Kasumi-1 (cell line): ENCODE measurements at regions not wholly inside any gene's neighbourhood (a gene's known extent, or its start where the extent isn't known, plus 50 kb on each side); places are given as distances from the start of the nearest gene placed in this dataset.
"Not testable (repeated sequence)": the region's sequence is repeated elsewhere in the genome, so short reads cannot be mapped to it uniquely, and the experiment has no call there.

Experiments used
- DNase-seq, 2 experiments: peaks; one replicate each; lab custom pipeline; 2025; lab: John Stamatoyannopoulos, UW

DNA sequence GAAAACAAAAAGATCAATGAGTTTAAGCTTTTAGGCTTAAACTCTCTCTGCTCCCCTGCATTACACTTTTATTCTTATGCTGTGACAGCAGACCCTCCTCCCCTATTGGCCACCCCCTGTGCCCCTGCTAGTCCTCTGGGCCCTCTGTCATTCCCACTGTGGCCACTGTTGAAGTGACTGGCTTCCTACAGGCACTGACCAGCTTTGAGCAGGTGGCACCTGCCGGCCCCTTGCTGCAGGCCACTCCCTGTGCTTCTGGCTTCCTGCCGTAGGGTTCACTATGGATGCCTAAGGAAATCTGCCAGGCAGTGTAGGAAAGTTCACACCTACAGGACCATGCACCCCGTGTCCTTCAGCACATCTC lies 156.5 kb upstream of the L3MBTL4 start:
- DNase-seq = no peak

DNA sequence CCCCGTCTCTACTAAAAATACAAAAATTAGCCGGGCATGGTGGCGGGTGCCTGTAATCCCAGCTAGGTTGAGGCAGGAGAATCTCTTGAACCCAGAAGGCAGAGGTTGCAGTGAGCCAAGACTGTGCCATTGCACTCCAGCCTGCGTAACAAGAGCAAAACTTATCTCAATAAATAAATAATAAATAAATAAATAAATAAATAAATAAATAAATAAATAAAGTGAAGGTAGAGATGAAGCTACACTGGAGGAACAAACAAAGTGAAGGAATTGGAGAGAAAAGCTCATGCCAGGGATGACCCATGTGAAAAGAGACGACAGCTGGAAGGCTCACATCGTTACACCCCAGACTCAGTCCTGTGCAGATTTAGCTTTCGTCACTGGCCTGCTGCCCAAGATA lies 157.3 kb upstream of the ARHGAP28 start:
- not testable (repeated sequence) for DNase-seq

DNA sequence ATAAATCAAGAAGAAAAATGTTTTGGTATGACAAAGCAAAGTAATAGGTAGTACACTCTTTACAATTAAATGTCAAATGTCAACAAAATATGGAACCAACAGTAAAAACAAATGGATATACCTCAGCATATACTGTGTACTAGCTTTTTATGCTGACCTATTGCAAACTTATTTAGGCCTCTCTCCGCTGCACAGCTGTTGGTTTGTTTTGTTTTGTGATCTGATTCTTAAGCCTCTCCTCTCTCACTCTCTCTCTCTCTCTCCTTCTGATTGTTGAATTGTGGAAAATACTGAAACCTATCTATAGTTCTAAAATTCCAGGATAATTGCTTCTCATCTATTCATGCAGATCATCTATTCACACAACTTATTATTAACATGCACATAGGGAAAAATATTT lies 154.9 kb upstream of the ARHGAP28 start:
- no peak for DNase-seq

DNA sequence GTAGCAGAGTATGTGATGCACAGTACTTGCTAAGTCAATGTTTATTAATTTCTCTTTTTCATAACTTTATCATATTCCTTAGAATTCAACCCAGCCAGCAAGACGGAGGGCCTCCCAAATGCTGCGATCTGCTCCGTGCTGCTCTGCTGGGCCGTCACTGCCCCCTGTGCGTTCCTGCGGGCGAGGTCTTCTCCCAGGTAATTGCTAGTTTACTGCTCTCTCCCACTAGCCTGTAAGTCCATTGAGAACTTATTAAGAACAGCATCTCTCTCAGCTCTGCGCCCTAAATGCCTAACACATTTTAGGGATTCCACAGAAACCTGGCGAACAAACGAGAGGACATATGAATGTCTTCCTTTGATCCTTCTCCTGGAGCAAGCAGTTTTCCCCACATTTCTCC lies 153.6 kb upstream of the ARHGAP28 start:
- DNase-seq = no peak

DNA sequence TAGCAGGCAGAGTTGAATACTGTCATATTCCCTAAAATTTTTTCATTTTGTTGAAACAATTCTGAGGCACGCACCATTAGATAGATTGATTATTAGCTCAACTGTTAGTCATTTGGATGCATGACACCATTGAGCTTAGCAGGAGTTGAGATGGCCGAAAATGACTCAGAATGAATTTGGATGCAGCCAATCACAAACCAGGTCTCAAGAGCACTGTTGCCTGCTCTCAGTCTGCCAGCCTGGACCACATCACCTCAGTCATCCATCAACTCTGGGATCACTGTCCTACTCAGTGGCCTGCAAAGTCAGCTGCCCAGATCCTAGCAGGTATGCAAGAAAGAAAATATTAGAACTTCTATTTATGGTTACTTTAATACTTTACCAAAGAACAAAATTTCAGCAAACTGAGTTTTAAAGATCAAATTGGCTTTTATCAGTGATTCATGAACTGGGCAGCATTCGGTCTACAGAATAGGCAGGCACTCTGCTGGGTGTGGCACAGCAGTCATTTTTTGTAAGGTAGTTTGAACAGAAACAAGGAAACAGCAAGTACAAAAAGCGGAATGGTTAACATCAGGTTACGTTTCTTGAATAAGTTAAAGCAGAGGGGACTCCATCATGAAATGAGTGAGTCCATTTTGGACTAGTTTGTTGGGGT lies 152.7 kb upstream of the ARHGAP28 start:
- DNase-seq = no peak

DNA sequence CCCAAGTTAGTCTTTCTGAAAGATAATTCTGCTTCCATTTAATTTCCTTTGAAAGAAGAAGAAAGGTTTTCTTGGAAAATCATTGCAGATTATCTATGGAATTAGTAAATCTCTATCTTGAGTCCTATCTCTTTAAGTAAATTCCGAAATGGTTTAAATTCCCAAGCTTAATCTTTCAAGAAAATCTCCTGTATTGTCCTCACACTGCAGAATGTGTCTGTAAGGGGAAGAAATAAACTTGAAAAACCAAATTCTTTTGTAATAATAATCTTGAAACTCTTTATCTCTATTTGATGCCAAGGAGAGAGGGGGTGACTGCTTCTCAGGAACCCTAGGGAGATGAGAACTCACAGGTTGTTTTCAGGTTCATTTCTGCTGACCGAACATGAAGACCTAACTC lies 150.8 kb upstream of the ARHGAP28 start:
- no peak for DNase-seq

DNA sequence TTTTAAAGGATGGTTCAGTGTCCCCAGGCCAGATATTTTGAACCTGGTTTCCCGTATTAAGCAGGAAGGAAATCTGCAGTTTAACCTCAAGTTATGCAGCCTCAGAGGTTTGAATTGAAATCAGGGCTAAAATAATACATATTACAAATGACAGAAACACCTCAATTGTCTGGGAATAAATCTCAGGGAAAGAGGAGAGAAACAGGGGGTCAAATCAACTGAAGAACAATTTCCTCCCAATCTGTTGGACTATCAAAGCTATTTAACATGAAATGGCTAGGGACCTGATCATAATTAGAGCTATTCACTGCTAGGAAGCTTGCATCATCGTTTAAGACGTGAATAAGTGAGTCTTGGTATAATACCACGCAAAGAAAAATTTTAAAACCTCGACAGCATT lies 150.0 kb upstream of the ARHGAP28 start:
- DNase-seq = no peak

DNA sequence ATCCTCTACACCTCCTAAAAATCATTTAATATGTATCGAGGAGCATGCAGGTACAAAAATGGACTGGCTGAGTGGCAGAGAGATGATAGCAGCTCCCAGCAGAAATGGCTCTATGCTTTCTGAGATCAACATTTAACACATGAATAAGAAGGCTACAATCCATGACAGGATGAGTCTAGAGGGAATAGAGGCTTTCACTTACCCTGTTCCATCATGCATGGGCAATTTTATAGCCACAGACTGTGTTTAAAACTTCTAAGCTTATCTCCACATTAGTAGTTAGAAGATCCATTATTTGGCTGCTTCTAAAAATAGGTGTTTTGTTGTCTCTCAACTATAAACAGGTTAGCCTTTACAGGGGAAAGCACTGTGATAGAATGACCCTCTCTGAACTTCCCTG lies 149.1 kb upstream of the ARHGAP28 start:
- no peak for DNase-seq

DNA sequence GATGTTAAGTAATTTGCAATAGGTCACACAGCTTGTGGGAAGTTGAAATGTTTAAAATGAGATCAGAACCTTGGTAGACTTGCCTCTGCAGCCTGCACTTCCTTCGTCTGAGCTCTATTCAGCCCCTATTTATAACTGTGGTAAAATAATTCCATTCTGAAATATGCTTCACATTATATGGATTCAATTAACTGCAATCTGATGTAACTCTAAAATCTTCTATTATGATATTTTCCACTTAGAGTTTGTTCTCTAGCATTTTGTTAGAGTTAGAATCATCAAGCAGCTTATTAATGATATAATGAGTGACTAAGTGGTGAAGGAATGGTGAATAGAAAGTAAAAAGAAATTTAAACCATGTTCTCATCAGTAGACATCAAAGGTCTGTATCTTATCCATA lies 139.6 kb upstream of the ARHGAP28 start:
- no peak for DNase-seq

DNA sequence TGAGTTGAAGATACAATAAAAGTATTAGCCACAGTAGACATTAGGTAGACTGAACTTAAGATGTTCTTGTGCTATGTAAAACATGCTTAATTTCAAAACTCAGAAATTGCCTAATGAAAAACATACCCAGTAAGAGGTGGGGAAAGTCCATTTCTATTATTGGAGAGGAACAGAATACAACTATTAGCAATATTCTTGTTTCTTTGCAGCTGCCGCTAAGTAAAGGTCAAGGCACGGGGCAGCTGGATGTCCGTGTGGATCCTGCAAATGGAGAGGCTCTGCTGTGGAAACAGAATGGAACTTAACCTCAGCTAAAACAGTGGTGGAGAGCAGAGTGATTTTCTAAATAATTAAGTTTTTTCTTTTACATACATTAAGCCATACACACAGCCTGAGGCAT lies 139.2 kb upstream of the ARHGAP28 start:
- no peak for DNase-seq

DNA sequence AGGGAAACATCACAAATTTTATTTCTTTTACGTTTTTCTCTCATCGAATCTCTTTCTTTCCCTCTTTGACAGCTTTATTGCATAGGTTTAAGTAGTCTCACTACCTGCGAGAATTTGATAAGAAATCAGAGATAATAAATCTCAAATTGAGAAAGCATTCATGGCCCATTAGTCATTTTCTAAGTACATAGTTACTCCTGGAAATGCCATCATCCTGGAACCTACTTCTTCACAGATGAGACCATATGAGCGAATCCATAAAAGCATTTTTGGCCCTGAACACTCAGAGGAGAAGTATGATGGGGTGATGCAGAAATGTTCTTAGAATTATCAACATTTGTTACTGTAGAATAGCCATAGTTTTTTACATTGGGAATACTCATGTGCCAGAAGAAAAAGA lies 138.0 kb upstream of the ARHGAP28 start:
- DNase-seq = no peak

DNA sequence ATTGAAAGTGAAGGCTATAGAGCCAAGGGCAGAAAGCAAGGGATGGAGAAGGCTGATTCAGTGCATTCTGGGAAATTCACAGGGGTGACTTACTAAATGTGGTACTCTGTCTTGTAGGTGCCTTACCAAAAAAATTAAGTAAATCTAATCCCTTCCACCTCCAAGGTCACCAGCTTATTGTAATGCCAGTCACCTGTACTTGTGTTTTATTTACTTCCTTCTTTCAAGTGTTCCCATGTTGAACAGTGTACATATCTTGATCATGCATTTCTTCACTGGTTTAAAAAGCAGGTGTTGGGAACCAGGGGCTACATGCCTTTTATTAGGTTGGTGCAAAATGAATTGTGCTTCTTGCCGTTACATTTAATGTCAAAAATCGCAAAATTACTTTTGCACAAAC lies 137.0 kb upstream of the ARHGAP28 start:
- no peak for DNase-seq

DNA sequence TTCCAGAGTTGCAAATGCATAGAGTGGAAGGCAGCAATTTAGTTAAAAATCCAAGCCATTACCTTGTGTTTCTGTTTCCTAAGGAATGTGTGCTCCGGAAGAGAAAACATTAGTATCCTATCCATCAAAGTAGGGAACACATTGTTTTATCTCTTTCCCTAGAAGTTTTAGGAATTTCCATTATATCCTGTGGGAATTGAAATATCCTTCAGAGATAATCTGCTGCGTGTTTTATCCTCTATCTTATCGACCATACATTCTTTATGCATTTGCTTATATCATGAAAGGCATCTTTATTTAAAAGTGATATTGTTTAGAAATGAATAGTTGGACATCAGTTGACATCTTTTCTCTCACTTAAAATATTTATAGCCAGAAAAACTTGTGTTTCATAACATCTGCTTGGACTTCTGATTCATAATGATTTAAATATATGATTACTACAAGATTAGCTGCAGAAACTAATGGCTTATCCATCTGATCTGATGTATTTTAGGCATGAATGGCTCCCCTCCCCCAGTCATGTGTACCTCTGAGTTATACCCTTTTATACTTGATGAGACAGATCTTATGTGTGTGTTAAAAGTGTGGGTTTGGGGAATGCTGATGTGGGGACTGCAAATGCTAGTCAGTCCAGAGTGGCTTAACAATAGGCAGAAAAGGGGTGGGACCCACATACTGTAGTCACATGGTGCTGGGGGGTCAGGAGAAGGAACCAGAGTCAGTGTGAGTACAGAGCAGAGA lies 136.2 kb upstream of the ARHGAP28 start:
- DNase-seq = no peak

DNA sequence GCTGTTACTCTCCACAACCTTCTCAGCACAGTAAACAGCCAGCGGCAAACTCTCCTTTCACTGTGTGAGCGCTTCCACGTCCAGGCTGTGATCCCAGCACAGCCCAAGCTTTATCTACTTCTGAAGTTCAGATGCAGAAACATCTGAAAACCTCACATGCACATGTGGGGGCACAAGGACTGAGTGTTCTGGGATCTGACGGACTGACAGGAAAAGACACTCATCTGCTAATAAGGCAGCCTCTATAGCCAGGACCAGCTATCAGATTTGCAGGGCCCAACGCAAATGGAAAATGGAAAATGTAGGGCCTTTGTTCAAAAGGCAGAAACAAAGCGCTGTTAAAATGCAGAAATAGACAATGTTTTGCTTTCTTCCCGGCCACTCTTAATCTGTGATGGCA lies 133.8 kb upstream of the ARHGAP28 start:
- DNase-seq = no peak

DNA sequence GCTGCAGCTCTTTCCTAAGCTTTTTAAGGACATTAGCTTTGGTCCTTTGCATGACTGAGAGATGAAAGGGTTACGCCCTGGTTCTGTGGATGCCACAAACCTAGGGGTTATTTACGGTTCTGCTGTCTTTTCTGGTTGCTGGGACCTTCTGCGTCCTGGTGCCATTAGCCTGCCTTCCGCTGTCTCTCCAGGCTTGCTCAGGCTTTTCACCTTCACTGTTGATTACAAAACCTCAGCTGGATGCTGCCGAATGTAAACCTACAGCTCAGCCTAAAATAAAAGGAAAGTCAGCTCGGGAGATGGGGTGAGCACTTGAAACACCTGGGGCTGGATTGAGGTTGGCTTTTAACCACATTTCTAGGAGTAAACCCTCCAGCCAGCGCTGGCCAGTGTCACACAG lies 130.9 kb upstream of the ARHGAP28 start:
- DNase-seq = no peak

DNA sequence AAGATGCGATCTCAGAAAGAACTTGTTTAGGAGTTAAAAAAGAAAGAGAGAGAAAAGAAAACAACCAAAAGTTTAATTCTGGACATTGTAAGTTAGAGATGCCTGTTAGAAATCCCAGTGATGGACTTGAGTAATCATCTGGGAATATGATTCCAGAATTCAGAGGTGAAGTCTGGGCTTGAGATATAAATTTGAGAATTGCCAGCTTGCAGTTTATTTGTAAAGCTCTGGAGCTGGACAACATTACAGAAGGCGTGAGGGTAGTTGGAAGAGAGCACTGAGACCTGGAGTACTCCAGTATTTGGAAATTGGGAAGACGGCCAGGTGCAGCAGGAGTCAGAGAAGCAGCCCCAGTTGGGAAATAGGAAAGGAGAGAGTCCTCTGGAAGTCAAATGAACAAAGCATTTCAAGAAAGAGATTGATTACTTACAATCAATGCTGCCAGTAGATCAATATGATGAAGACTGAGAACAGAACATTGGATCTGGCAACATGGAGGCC lies 128.8 kb upstream of the ARHGAP28 start:
- DNase-seq = no peak

DNA sequence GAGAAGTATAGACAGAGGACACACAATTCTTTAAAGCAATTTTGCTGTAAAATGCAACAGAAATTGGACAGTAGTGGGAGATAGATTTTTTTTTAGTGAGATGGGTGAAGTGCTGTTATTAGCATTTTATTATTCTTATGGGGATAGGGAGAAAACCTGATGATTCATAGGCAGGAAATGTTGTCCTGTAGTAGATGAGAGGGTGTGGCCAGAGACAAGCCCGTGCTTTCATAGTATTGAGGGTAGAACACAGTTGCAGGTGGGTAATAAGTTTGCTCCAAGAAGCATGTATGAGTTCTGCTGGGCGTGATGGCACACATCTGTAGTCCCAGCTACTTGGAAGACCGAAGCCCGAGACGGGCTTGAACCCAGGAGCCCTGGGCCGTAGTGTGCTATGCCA lies 128.3 kb upstream of the ARHGAP28 start:
- DNase-seq = no peak

DNA sequence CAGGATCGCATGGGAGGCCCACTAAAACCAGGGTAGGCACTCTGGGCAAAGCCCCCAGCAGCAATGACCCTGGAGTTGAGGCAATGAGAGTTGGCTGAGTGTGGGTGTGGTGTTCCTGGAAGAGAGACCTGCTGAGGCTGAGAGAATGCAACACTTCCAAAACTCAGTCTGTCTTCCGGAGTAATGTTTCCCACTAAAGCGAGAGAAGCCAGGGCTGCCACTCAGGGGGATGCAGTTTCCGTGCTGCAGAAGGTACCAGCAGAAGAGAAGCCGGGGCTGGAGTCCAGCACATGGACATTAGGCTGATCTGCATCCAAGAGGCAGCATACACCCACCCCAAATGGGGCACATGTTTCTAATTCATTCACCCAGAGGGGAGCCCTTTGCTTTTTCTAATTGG lies 127.2 kb upstream of the ARHGAP28 start:
- no peak for DNase-seq

DNA sequence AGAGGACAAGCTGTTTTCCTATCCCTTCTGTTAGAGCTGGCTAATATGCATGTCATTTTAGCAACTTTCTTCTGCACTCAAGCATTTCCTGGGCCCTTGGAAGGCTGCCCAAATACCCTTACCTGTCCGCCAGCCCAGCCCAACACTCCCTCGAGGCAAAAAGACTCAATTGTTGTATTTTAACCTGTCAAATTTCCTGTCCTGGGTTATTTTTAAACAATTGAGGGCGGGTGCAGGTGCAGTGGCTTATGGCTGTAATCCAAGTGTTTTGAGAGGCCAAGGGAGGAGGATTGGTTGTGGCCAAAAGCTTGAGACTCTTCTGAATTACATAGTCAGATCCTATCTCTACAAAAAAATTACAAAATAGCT lies 125.0 kb upstream of the ARHGAP28 start:
- no peak for DNase-seq

DNA sequence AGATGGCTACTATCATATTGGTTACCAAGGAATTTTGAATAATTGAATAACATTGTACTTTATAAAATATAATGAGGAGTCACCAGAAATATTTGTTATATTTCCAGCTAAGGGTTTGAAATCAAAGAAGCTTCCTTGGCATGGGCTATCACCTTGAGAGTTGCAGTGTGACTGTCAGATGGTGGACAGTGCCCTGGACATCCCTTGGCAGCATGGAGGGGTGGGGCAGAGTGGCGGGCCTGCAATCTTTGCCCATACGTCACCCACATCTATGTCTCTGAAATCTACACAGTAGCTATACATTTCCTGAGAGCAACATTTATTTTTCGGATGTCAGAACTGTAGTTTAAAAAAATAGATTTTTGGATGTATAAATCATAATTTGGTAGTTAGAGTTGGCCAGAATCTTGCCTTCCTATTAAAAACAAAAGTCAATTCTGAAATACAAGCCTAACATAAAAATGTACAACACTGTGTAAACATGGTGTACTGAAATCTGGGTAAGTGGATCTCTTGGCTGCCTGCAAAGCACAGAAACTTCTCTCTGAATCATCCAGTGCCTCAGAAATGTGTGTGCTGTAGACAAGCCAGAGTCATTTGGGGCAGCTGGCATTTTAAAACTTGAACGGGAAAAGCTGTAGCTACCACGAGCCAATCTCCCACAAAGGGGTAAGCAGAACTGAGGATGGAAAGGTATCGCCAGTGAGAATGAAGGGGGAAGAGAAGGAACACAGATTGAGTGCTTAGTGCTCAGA lies 124.2 kb upstream of the ARHGAP28 start:
- DNase-seq = no peak

DNA sequence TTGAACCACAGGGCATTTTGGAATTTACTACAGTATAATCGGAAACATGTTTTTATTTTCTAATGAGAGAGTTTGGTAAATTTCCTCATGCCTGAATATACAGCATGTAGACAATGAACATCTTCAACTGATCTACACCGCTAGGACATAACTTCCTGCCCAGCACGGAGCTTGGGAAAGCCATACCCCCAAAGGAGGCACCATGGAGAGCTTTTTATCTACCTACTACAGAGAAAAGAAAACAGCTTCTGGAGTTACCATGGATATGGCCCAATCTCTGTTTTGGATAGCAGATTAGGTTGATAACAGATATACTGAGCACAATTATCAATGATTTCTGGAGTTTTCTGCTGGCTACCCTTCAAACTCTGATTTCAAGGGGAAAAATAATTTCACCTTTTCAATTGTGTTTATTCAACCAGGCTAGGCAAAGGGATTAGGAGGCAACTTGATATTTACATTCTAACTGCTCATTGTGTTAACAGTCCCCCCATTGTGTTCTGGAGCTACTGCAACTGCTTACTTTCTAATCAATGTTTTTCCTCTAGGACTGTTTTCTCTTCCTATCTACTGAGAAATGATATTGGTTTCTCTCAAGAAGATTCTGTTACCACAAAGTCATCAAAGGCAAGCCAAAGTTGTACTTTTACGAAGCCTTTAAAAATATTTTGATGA lies 123.0 kb upstream of the ARHGAP28 start:
- no peak for DNase-seq

DNA sequence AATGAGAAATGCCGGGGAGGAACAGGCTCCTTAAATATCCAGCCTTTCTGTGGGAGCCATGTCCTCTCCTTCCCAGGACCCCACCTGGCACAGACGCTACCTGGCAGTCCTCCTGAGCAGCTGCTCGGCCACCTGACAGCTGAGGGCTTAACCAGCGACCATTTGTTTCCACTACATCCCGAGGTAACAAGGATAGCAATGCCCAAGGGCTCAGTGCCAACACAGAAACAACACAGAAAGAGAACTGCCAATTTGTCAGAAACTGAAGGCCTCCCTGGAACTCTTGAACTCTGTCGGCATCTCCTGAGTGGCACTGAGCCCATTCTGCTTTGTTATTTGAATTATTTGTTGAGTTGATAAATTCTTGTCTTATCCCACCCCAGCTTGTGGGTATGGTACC lies 122.2 kb upstream of the ARHGAP28 start:
- no peak for DNase-seq
